WTC11 (cell line): ENCODE measurements at regions not wholly inside any gene's neighbourhood (a gene's known extent, or its start where the extent isn't known, plus 50 kb on each side); places are given as distances from the start of the nearest gene placed in this dataset.

Experiments
- ATAC-seq: fragments of 200-7000 bp; cut with Tn5 transposase; 2 replicates; pipeline ENCODE4 v1.10.0; 2021; ENCODE audit warnings: mild to moderate bottlenecking, moderate library complexity
- CTCF ChIA-PET: fragments of 300-600 bp; sonication (Branson Sonifier 250); formaldehyde crosslinking; loops from one replicate; lab custom pipeline; 2021; ENCODE audit warnings: antibody characterized with exemption; lab: Charles Lee
- POLR2A ChIA-PET: fragments of 350-600 bp; sonication (Branson Sonifier 250); formaldehyde crosslinking; loops from one replicate; lab custom pipeline; 2021; ENCODE audit warnings: antibody characterized with exemption; lab: Charles Lee
- DNase-seq: peaks from one replicate; pipeline ENCODE4 v3.0.0; 2021; ENCODE audit warnings: low spot score
- H3K27ac Mint-ChIP-seq: 2 replicates; pipeline ENCODE4 v1.8.0; 2021; ENCODE audit warnings: mixed read lengths
- H3K27me3 Mint-ChIP-seq: 2 replicates; pipeline ENCODE4 v1.8.0; 2021; ENCODE audit warnings: low read depth, mild to moderate bottlenecking, moderate library complexity, mixed read lengths
- H3K36me3 Mint-ChIP-seq: 2 replicates; pipeline ENCODE4 v1.8.0; 2021; ENCODE audit warnings: mixed read lengths
- H3K4me1 Mint-ChIP-seq: 2 replicates; pipeline ENCODE4 v1.8.0; 2022; ENCODE audit warnings: mixed read lengths
- H3K4me3 Mint-ChIP-seq: 2 replicates; pipeline ENCODE4 v1.8.0; 2021; ENCODE audit warnings: mild to moderate bottlenecking, moderate library complexity, mixed read lengths
- H3K9me3 Mint-ChIP-seq: 2 replicates; pipeline ENCODE4 v1.8.0; 2021; ENCODE audit warnings: mixed read lengths
- CREM ChIP-seq: sonication (generic); formaldehyde crosslinking; IDR thresholded peaks from 2 replicates; pipeline ENCODE4 v1.8.1; 2022; ENCODE audit warnings: mild to moderate bottlenecking, missing genetic modification reagents, moderate library complexity
- EMX1 ChIP-seq: fragments of 250-450 bp; sonication (Bioruptor Pico); IDR thresholded peaks from 2 replicates; pipeline ENCODE4 v1.8.0; 2021; ENCODE audit warnings: mild to moderate bottlenecking
- JUN ChIP-seq: sonication (generic); formaldehyde crosslinking; IDR thresholded peaks from 2 replicates; pipeline ENCODE4 v1.8.0; 2023; ENCODE audit warnings: mild to moderate bottlenecking, missing genetic modification reagents
- NR3C1 ChIP-seq: sonication (generic); formaldehyde crosslinking; conservative IDR thresholded peaks from 2 replicates; pipeline ENCODE4 v1.8.1; 2023; ENCODE audit warnings: low read depth, mild to moderate bottlenecking, missing genetic modification reagents
- SOX15 ChIP-seq: fragments of 250-450 bp; sonication (Bioruptor Pico); IDR thresholded peaks from 2 replicates; pipeline ENCODE4 v1.9.0; 2021; ENCODE audit warnings: mild to moderate bottlenecking
- ZNF121 ChIP-seq: sonication (generic); formaldehyde crosslinking; IDR thresholded peaks from 2 replicates; pipeline ENCODE4 v1.8.0; 2023; ENCODE audit warnings: missing genetic modification reagents
- ZNF416 ChIP-seq: fragments of 250-450 bp; sonication (Bioruptor Pico); IDR thresholded peaks from 2 replicates; pipeline ENCODE4 v1.9.0; 2021; ENCODE audit warnings: mild to moderate bottlenecking, inconsistent platforms
- ZNF423 ChIP-seq: fragments of 250-450 bp; sonication (Bioruptor Pico); IDR thresholded peaks from 2 replicates; pipeline ENCODE4 v2.1.2; 2022; ENCODE audit warnings: mild to moderate bottlenecking, moderate library complexity
- TF ChIP-seq, protein P1 (sequence below): fragments of 250-450 bp; sonication (Bioruptor Pico); IDR thresholded peaks from 2 replicates; pipeline ENCODE4 v2.1.2; 2022; ENCODE audit warnings: mild to moderate bottlenecking, moderate library complexity
- TF ChIP-seq, protein P2 (sequence below): sonication (generic); formaldehyde crosslinking; IDR thresholded peaks from 2 replicates; pipeline ENCODE4 v1.8.0; 2022; ENCODE audit warnings: mild to moderate bottlenecking, missing genetic modification reagents
- TF ChIP-seq, protein P3 (sequence below): sonication (generic); formaldehyde crosslinking; IDR thresholded peaks from 2 replicates; pipeline ENCODE4 v1.8.1; 2022; ENCODE audit warnings: low read depth, mild to moderate bottlenecking, moderate library complexity, missing genetic modification reagents, borderline replicate concordance
- TF ChIP-seq, protein P4 (sequence below): sonication (generic); formaldehyde crosslinking; IDR thresholded peaks from 2 replicates; pipeline ENCODE4 v1.8.1; 2023; ENCODE audit warnings: mild to moderate bottlenecking, missing genetic modification reagents, moderate library complexity
- TF ChIP-seq, protein P5 (sequence below): fragments of 250-450 bp; sonication (Bioruptor Pico); IDR thresholded peaks from 2 replicates; pipeline ENCODE4 v1.9.0; 2021; ENCODE audit warnings: mild to moderate bottlenecking
- TF ChIP-seq, protein P6 (sequence below): sonication (generic); formaldehyde crosslinking; IDR thresholded peaks from 2 replicates; pipeline ENCODE4 v1.8.0; 2023; ENCODE audit warnings: missing genetic modification reagents, mild to moderate bottlenecking, borderline replicate concordance
- TF ChIP-seq, protein P7 (sequence below): sonication (generic); formaldehyde crosslinking; IDR thresholded peaks from 2 replicates; pipeline ENCODE4 v1.8.0; 2022; ENCODE audit warnings: mild to moderate bottlenecking, missing genetic modification reagents
- TF ChIP-seq, protein P8 (sequence below): sonication (generic); formaldehyde crosslinking; IDR thresholded peaks from 2 replicates; pipeline ENCODE4 v1.8.1; 2023; ENCODE audit warnings: mild to moderate bottlenecking, missing genetic modification reagents
- TF ChIP-seq, protein P9 (sequence below): sonication (generic); formaldehyde crosslinking; IDR thresholded peaks from 2 replicates; pipeline ENCODE4 v1.8.0; 2022; ENCODE audit warnings: mild to moderate bottlenecking, missing genetic modification reagents

DNA sequence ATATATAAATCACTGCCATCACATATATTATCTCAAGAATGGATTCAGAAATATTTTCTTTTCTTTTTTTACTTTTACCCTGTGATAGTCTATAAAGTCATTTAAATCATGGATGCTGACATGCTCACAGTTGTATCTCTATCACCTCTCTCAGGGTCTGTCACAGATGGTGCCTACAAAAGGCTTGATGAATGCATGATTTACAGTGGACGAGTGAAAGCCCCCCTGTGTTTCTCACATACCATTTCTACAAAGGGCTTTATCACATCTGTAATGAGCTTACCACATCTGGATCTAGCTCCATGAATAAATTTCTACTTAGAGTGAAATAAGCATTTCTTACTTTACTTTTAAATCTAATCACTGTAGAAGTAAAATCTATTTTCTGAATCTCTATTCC, 121.4 kb upstream of the CARD18 start:
- no peak for ATAC-seq
- no peak for DNase-seq
- Mint-ChIP-seq H3K4me3 (no peak overlapping the region), H3K4me1 (peaks cover 16% of the 10 kb centered on the region), H3K27ac (no peak overlapping the region), H3K9me3 (no peaks in the 10 kb centered on the region), H3K27me3 (no peaks in the 10 kb centered on the region), H3K36me3 (no peaks in the 10 kb centered on the region)
- TF ChIP-seq, protein P1, sequence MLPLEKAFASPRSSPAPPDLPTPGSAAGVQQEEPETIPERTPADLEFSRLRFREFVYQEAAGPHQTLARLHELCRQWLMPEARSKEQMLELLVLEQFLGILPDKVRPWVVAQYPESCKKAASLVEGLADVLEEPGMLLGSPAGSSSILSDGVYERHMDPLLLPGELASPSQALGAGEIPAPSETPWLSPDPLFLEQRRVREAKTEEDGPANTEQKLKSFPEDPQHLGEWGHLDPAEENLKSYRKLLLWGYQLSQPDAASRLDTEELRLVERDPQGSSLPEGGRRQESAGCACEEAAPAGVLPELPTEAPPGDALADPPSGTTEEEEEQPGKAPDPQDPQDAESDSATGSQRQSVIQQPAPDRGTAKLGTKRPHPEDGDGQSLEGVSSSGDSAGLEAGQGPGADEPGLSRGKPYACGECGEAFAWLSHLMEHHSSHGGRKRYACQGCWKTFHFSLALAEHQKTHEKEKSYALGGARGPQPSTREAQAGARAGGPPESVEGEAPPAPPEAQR (CRISPR knock-in tag), result no peak
- TF ChIP-seq SOX15 (CRISPR knock-in tag) (no peak), ZNF423 (no peak)
- TF ChIP-seq, protein P2, sequence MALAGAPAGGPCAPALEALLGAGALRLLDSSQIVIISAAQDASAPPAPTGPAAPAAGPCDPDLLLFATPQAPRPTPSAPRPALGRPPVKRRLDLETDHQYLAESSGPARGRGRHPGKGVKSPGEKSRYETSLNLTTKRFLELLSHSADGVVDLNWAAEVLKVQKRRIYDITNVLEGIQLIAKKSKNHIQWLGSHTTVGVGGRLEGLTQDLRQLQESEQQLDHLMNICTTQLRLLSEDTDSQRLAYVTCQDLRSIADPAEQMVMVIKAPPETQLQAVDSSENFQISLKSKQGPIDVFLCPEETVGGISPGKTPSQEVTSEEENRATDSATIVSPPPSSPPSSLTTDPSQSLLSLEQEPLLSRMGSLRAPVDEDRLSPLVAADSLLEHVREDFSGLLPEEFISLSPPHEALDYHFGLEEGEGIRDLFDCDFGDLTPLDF (CRISPR knock-in tag), result no peak
- TF ChIP-seq, protein P3, sequence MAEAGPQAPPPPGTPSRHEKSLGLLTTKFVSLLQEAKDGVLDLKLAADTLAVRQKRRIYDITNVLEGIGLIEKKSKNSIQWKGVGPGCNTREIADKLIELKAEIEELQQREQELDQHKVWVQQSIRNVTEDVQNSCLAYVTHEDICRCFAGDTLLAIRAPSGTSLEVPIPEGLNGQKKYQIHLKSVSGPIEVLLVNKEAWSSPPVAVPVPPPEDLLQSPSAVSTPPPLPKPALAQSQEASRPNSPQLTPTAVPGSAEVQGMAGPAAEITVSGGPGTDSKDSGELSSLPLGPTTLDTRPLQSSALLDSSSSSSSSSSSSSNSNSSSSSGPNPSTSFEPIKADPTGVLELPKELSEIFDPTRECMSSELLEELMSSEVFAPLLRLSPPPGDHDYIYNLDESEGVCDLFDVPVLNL (CRISPR knock-in tag), result no peak
- TF ChIP-seq, protein P4, sequence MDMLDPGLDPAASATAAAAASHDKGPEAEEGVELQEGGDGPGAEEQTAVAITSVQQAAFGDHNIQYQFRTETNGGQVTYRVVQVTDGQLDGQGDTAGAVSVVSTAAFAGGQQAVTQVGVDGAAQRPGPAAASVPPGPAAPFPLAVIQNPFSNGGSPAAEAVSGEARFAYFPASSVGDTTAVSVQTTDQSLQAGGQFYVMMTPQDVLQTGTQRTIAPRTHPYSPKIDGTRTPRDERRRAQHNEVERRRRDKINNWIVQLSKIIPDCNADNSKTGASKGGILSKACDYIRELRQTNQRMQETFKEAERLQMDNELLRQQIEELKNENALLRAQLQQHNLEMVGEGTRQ (CRISPR knock-in tag), result no peak
- TF ChIP-seq, protein P5, sequence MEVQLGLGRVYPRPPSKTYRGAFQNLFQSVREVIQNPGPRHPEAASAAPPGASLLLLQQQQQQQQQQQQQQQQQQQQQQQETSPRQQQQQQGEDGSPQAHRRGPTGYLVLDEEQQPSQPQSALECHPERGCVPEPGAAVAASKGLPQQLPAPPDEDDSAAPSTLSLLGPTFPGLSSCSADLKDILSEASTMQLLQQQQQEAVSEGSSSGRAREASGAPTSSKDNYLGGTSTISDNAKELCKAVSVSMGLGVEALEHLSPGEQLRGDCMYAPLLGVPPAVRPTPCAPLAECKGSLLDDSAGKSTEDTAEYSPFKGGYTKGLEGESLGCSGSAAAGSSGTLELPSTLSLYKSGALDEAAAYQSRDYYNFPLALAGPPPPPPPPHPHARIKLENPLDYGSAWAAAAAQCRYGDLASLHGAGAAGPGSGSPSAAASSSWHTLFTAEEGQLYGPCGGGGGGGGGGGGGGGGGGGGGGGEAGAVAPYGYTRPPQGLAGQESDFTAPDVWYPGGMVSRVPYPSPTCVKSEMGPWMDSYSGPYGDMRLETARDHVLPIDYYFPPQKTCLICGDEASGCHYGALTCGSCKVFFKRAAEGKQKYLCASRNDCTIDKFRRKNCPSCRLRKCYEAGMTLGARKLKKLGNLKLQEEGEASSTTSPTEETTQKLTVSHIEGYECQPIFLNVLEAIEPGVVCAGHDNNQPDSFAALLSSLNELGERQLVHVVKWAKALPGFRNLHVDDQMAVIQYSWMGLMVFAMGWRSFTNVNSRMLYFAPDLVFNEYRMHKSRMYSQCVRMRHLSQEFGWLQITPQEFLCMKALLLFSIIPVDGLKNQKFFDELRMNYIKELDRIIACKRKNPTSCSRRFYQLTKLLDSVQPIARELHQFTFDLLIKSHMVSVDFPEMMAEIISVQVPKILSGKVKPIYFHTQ (CRISPR knock-in tag), result no peak
- TF ChIP-seq, protein P6, sequence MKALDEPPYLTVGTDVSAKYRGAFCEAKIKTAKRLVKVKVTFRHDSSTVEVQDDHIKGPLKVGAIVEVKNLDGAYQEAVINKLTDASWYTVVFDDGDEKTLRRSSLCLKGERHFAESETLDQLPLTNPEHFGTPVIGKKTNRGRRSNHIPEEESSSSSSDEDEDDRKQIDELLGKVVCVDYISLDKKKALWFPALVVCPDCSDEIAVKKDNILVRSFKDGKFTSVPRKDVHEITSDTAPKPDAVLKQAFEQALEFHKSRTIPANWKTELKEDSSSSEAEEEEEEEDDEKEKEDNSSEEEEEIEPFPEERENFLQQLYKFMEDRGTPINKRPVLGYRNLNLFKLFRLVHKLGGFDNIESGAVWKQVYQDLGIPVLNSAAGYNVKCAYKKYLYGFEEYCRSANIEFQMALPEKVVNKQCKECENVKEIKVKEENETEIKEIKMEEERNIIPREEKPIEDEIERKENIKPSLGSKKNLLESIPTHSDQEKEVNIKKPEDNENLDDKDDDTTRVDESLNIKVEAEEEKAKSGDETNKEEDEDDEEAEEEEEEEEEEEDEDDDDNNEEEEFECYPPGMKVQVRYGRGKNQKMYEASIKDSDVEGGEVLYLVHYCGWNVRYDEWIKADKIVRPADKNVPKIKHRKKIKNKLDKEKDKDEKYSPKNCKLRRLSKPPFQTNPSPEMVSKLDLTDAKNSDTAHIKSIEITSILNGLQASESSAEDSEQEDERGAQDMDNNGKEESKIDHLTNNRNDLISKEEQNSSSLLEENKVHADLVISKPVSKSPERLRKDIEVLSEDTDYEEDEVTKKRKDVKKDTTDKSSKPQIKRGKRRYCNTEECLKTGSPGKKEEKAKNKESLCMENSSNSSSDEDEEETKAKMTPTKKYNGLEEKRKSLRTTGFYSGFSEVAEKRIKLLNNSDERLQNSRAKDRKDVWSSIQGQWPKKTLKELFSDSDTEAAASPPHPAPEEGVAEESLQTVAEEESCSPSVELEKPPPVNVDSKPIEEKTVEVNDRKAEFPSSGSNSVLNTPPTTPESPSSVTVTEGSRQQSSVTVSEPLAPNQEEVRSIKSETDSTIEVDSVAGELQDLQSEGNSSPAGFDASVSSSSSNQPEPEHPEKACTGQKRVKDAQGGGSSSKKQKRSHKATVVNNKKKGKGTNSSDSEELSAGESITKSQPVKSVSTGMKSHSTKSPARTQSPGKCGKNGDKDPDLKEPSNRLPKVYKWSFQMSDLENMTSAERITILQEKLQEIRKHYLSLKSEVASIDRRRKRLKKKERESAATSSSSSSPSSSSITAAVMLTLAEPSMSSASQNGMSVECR (CRISPR knock-in tag), result no peak
- TF ChIP-seq, protein P7, sequence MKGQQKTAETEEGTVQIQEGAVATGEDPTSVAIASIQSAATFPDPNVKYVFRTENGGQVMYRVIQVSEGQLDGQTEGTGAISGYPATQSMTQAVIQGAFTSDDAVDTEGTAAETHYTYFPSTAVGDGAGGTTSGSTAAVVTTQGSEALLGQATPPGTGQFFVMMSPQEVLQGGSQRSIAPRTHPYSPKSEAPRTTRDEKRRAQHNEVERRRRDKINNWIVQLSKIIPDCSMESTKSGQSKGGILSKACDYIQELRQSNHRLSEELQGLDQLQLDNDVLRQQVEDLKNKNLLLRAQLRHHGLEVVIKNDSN, result no peak
- POLR2A ChIA-PET, result no interaction called here
- CTCF ChIA-PET, result interaction anchor here (0.8 kb wide), 1 partner anchor 14 kb away, joined by 4 read pairs; no protein-coding TSS in a partner anchor

DNA sequence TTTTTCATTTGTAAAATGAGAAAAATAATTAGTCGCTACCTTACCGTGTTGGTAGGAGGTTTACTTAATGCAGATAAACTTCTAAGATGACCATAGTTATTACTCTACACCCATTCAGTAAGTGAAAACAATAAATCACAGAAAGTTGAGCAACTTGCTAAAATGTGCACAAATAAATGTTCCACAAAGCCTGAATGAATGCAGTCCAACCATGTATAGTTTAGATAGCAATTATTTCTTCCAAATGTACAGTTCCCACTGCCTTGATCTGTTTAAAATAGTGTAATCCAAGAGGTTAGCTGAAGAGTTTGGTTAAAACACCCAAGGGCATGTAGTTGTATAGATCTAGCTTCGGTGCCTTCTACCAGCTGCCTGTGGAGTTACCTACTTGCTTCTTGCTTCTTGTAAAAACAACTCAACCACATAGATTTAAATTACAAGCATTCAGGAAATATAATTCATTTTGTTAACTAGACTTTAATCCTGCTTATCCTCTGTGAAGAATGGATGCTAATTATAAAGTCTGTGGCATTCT, 106.3 kb upstream of the CARD18 start:
- Mint-ChIP-seq H3K27me3 (no peaks in the 10 kb centered on the region), H3K4me1 (no peaks in the 10 kb centered on the region), H3K9me3 (peaks cover 7% of the 10 kb centered on the region), H3K4me3 (no peak overlapping the region), H3K27ac (no peak overlapping the region), H3K36me3 (no peaks in the 10 kb centered on the region)
- ATAC-seq (no peak), DNase-seq (no peak)
- CTCF ChIA-PET, result no interaction called here
- POLR2A ChIA-PET, result no interaction called here
- TF ChIP-seq ZNF121 (CRISPR knock-in tag) (no peak), ZNF416 (no peak), NR3C1 (CRISPR knock-in tag) (no peak), EMX1 (no peak), CREM (no peak), JUN (CRISPR knock-in tag) (no peak)
- TF ChIP-seq, protein P8, sequence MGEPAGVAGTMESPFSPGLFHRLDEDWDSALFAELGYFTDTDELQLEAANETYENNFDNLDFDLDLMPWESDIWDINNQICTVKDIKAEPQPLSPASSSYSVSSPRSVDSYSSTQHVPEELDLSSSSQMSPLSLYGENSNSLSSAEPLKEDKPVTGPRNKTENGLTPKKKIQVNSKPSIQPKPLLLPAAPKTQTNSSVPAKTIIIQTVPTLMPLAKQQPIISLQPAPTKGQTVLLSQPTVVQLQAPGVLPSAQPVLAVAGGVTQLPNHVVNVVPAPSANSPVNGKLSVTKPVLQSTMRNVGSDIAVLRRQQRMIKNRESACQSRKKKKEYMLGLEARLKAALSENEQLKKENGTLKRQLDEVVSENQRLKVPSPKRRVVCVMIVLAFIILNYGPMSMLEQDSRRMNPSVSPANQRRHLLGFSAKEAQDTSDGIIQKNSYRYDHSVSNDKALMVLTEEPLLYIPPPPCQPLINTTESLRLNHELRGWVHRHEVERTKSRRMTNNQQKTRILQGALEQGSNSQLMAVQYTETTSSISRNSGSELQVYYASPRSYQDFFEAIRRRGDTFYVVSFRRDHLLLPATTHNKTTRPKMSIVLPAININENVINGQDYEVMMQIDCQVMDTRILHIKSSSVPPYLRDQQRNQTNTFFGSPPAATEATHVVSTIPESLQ (CRISPR knock-in tag), result no peak
- TF ChIP-seq, protein P9, sequence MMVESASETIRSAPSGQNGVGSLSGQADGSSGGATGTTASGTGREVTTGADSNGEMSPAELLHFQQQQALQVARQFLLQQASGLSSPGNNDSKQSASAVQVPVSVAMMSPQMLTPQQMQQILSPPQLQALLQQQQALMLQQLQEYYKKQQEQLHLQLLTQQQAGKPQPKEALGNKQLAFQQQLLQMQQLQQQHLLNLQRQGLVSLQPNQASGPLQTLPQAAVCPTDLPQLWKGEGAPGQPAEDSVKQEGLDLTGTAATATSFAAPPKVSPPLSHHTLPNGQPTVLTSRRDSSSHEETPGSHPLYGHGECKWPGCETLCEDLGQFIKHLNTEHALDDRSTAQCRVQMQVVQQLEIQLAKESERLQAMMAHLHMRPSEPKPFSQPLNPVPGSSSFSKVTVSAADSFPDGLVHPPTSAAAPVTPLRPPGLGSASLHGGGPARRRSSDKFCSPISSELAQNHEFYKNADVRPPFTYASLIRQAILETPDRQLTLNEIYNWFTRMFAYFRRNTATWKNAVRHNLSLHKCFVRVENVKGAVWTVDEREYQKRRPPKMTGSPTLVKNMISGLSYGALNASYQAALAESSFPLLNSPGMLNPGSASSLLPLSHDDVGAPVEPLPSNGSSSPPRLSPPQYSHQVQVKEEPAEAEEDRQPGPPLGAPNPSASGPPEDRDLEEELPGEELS (CRISPR knock-in tag), result no peak
